GM12878 (cell line): ENCODE measurements at regions not wholly inside any gene's neighbourhood (a gene's known extent, or its start where the extent isn't known, plus 50 kb on each side); places are given as distances from the start of the nearest gene placed in this dataset.
"Not testable (repeated sequence)": the region's sequence is repeated elsewhere in the genome, so short reads cannot be mapped to it uniquely, and the experiment has no call there.

Source experiments
- ATAC-seq: fragments of 200-7000 bp; cut with Tn5 transposase; 3 replicates; pipeline ENCODE4 v1.9.1; 2020; ENCODE audit warnings: mild to moderate bottlenecking, moderate library complexity
- BruUV-seq: library from RNA; stranded (reverse); fragments of 400-500 nt; replicated peaks from 2 replicates; lab custom pipeline; 2021; lab: Mats Ljungman, UMichigan
- CTCF ChIA-PET: fragments of 300-600 bp; sonication (Branson Sonifier 250); formaldehyde crosslinking; extraction: SDS; loops from one replicate; lab custom pipeline; 2021; ENCODE audit warnings: inconsistent platforms; lab: Yijun Ruan, JAX
- POLR2A ChIA-PET: fragments of 350-600 bp; formaldehyde crosslinking; extraction: SDS; loops from one replicate; lab custom pipeline; 2021; ENCODE audit warnings: inconsistent platforms; lab: Charles Lee
- RAD21 ChIA-PET: fragments of 300-600 bp; sonication (Branson Sonifier 250); formaldehyde crosslinking; loops from one replicate; lab custom pipeline; 2023; ENCODE audit warnings: antibody characterized with exemption; ENCODE audit not compliant: unreplicated experiment; lab: Charles Lee
- SMC1A ChIA-PET: fragments of 300-600 bp; sonication (Branson Sonifier 250); formaldehyde crosslinking; loops from one replicate; lab custom pipeline; 2023; ENCODE audit not compliant: unreplicated experiment, uncharacterized antibody; lab: Charles Lee
- DNase-seq: peaks from one replicate; pipeline ENCODE4 v3.0.0-alpha.2; 2011; ENCODE audit warnings: low read depth, low spot score
- FAIRE-seq: peaks from 3 replicates; lab custom pipeline; 2011; peaks lifted over from hg19 to GRCh38; lab: Jason Lieb, UNC
- H2AFZ ChIP-seq: 2 replicates; pipeline ENCODE4 v1.6.0; 2011; ENCODE audit warnings: low read depth, low read length, control low read depth; ENCODE audit not compliant: control insufficient read depth
- H3K27ac ChIP-seq: 2 replicates; pipeline ENCODE4 v1.5.1; 2011; ENCODE audit warnings: control low read depth; ENCODE audit not compliant: control insufficient read depth, insufficient read depth
- H3K27me3 ChIP-seq, 2 experiments: replicated peaks in 1 of 2; 2 replicates each; pipeline versions ENCODE4 v1.6.0 to v1.6.1; 2011; ENCODE audit warnings: low read length in 1 of 2; ENCODE audit not compliant: control insufficient read depth in 2 of 2, insufficient read depth in 2 of 2
- H3K36me3 ChIP-seq, 2 experiments: 2 replicates each; pipeline ENCODE4 v1.5.1; 2011; ENCODE audit warnings: low read length in 1 of 2; ENCODE audit not compliant: control insufficient read depth in 2 of 2, insufficient read depth in 2 of 2
- H3K4me1 ChIP-seq: 2 replicates; pipeline ENCODE4 v1.6.1; 2011; ENCODE audit warnings: mild to moderate bottlenecking, low read length, moderate library complexity, mixed read lengths; ENCODE audit not compliant: control insufficient read depth, insufficient read depth
- H3K4me2 ChIP-seq: 2 replicates; pipeline ENCODE4 v1.6.0; 2011; ENCODE audit warnings: control low read depth; ENCODE audit not compliant: control insufficient read depth, insufficient read depth
- H3K4me3 ChIP-seq: fragments of 200-600 bp; sonication (generic); 2 replicates; pipeline ENCODE4 v1.5.1; 2016
- H3K79me2 ChIP-seq: 2 replicates; pipeline ENCODE4 v1.6.0; 2011; ENCODE audit warnings: low read length; ENCODE audit not compliant: control insufficient read depth, insufficient read depth
- H3K9ac ChIP-seq: 2 replicates; pipeline ENCODE4 v1.8.0; 2011; ENCODE audit warnings: low read length, control low read depth, mixed read lengths; ENCODE audit not compliant: control insufficient read depth, insufficient read depth
- H3K9me3 ChIP-seq: replicated peaks from 3 replicates; pipeline ENCODE4 v1.5.1; 2011; ENCODE audit warnings: mild to moderate bottlenecking, low read length; ENCODE audit not compliant: control insufficient read depth, insufficient read depth
- H4K20me1 ChIP-seq: 2 replicates; pipeline ENCODE4 v1.6.0; 2011; ENCODE audit not compliant: control insufficient read depth, insufficient read depth
- BHLHE40 ChIP-seq, 2 experiments: fragments of 450-650 bp in 1 of 2; IDR thresholded peaks; 2 replicates each; pipeline ENCODE4 v1.6.1; 2011 to 2017; ENCODE audit warnings: low read depth in 2 of 2, borderline replicate concordance in 1 of 2, improper control_type of control experiment in 1 of 2, low read length in 1 of 2, mild to moderate bottlenecking in 1 of 2
- CHD2 ChIP-seq: IDR thresholded peaks from 2 replicates; pipeline ENCODE4 v1.6.1; 2011; ENCODE audit warnings: low read depth, low read length, improper control_type of control experiment, borderline replicate concordance
- IKZF2 ChIP-seq, 2 experiments: fragments of 450-650 bp; IDR thresholded peaks; 2 replicates each; pipeline ENCODE4 v1.6.1; 2017; ENCODE audit warnings: mild to moderate bottlenecking in 2 of 2, moderate library complexity in 2 of 2
- MTA2 ChIP-seq: fragments of 450-650 bp; IDR thresholded peaks from 2 replicates; pipeline ENCODE4 v1.6.1; 2016; ENCODE audit warnings: low read depth, mild to moderate bottlenecking, moderate library complexity
- RAD51 ChIP-seq: fragments of 450-650 bp; IDR thresholded peaks from 2 replicates; pipeline ENCODE4 v1.6.1; 2016; ENCODE audit warnings: moderate library complexity, mild to moderate bottlenecking, inconsistent platforms
- RELA ChIP-seq: fragments of 450-650 bp; IDR thresholded peaks from 2 replicates; pipeline ENCODE4 v1.8.0; 2014; ENCODE audit warnings: borderline replicate concordance; ENCODE audit not compliant: partially characterized antibody
- WGBS: methylation state at CpG from one replicate; pipeline ENCODE4 v1.1.6; 2016; ENCODE audit warnings: low lambda C conversion rate; ENCODE audit not compliant: insufficient replicate concordance, insufficient coverage; ENCODE audit errors: missing lambda C conversion rate; 5-methylcytosine and 5-hydroxymethylcytosine counted together
- in situ Hi-C: fragments of 300-500 bp; cut with MboI; formaldehyde crosslinking; loops from 9 replicates; pipeline ENCODE4 v1.14.3; 2018; ENCODE audit warnings: mixed read lengths
- intact Hi-C: fragments of 100-400 bp; cut with micrococcal nuclease; formaldehyde crosslinking; loops from one replicate; pipeline ENCODE4 v1.14.2; 2022; ENCODE audit not compliant: unreplicated experiment

GRCh38 chrX:113784754-113785153 is 799.1 kb upstream of the HTR2C start:
- CTCF ChIA-PET, SMC1A ChIA-PET, intact Hi-C loops, in situ Hi-C loops, H3K4me2 ChIP-seq, H3K27ac ChIP-seq, H3K79me2 ChIP-seq, POLR2A ChIA-PET, H2AFZ ChIP-seq, BruUV-seq, H3K36me3 ChIP-seq, H3K9ac ChIP-seq, H4K20me1 ChIP-seq, FAIRE-seq, H3K27me3 ChIP-seq, H3K4me3 ChIP-seq, H3K4me1 ChIP-seq, H3K9me3 ChIP-seq, RAD21 ChIA-PET: not testable (repeated sequence)
- peak; percentile 86 for ATAC-seq
- peak; percentile 20 to 29; a peak in 2 of 4 replicates for TF ChIP-seq IKZF2 (IDR thresholded peaks at IDR 0.05)
- peak; percentile 68; the same call in 1 of the 2 replicates for TF ChIP-seq CHD2
- peak; percentile 73 for TF ChIP-seq MTA2
- TF ChIP-seq BHLHE40 (IDR thresholded peaks at IDR 0.05; ENCODE audit: borderline replicate concordance in 1 of 2, low read depth in 2 of 2, low read length in 1 of 2) = peak in 1 of 2 experiments; percentile 65; a peak in 1 of 4 replicates
- peak; percentile 55; the same call in 1 of the 2 replicates for TF ChIP-seq RAD51
- 2% methylated on average over 6 of the region's 6 CpGs for WGBS
- peak; percentile 19 for DNase-seq

GRCh38 chrX:113770806-113771205 is 813.1 kb upstream of the HTR2C start:
- in situ Hi-C loops = no loop called here
- H2AFZ ChIP-seq = no peak overlapping the region
- no peak for ATAC-seq
- H3K79me2 ChIP-seq = no peaks in the 10 kb centered on the region
- H3K4me1 ChIP-seq = no peaks in the 10 kb centered on the region
- CTCF ChIA-PET = no interaction called here
- H3K4me2 ChIP-seq = no peak overlapping the region
- no peaks in the 10 kb centered on the region for H4K20me1 ChIP-seq
- TF ChIP-seq RELA = no peak
- TF ChIP-seq, all 136 proteins: peak for 0
- Histone ChIP-seq H3K9ac (no peak overlapping the region), H3K27me3 (no peaks in the 10 kb centered on the region), H3K36me3 (no peaks in the 10 kb centered on the region), H3K4me3 (no peak overlapping the region), H3K9me3 (no peaks in the 10 kb centered on the region), H3K27ac (no peak overlapping the region)
- WGBS = 56% methylated on average over 2 of the region's 2 CpGs
- ChIA-PET POLR2A (no interaction called here), RAD21 (no interaction called here), SMC1A (no interaction called here)
- no TSS peak for BruUV-seq
- intact Hi-C loops = no loop called here
- no peak for DNase-seq
- FAIRE-seq = no peak
